Stimulated activated naive CD8-positive, alpha-beta T cell treated with anti-CD3 and anti-CD28 coated beads, Interleukin-15, amount 100 ng/mL, for 72 hours (primary cell): ENCODE measurements at regions not wholly inside any gene's neighbourhood (a gene's known extent, or its start where the extent isn't known, plus 50 kb on each side); places are given as distances from the start of the nearest gene placed in this dataset.

Source experiments
- ATAC-seq: fragments of 150-1000 bp; cut with Tn5 transposase; 2 replicates; pipeline ENCODE4 v1.10.0; 2021; ENCODE audit warnings: mild to moderate bottlenecking, moderate library complexity
- DNase-seq, 2 donors: peaks; one replicate each; pipeline ENCODE4 v3.0.0; 2021 to 2022
- H3K27ac Mint-ChIP-seq, 2 donors: one replicate each; pipeline ENCODE4 v1.8.0; 2022; ENCODE audit warnings: mild to moderate bottlenecking in 2 of 2, mixed read lengths in 2 of 2, moderate library complexity in 2 of 2
- H3K27me3 Mint-ChIP-seq: one replicate; pipeline ENCODE4 v1.8.0; 2022; ENCODE audit warnings: mixed read lengths
- H3K4me1 Mint-ChIP-seq: one replicate; pipeline ENCODE4 v1.8.0; 2022; ENCODE audit warnings: mild to moderate bottlenecking, mixed read lengths
- H3K4me3 Mint-ChIP-seq, 2 donors: one replicate each; pipeline ENCODE4 v1.8.0; 2022; ENCODE audit warnings: mild to moderate bottlenecking in 2 of 2, mixed read lengths in 2 of 2, moderate library complexity in 1 of 2
- H3K9me3 Mint-ChIP-seq, 2 donors: one replicate each; pipeline ENCODE4 v1.8.0; 2022; ENCODE audit warnings: mixed read lengths in 2 of 2

DNA sequence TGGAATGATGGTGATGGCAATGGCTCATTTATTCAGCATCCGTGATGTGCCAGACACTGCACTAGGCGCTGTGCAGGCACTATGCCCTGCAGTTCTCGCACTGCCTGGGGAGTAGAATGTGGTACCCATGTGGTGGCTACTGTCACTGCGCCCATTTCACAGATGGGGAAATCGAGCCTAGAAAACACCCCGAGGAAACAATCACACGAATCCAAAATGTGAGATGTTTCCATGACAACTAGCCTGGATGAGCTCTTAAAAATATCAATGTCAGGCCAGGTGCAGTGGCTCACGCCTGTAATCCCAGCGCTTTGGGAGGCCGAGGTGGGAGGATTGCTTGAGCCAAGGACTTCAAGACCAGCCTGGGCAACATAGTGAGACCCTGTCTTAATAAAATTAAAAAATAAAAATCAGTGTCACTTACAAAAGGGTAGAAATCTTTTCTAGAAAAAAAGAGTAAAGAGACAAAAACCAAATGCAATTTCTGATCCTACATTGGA is 57.9 kb upstream of the TNRC6A start:
- Mint-ChIP-seq H3K4me3 (no peak overlapping the region), H3K27ac (no peak overlapping the region), H3K4me1 (peaks cover 37% of the 10 kb centered on the region), H3K27me3 (peaks cover 15% of the 10 kb centered on the region), H3K9me3 (no peaks in the 10 kb centered on the region)
- DNase-seq (no peak), ATAC-seq (no peak)

DNA sequence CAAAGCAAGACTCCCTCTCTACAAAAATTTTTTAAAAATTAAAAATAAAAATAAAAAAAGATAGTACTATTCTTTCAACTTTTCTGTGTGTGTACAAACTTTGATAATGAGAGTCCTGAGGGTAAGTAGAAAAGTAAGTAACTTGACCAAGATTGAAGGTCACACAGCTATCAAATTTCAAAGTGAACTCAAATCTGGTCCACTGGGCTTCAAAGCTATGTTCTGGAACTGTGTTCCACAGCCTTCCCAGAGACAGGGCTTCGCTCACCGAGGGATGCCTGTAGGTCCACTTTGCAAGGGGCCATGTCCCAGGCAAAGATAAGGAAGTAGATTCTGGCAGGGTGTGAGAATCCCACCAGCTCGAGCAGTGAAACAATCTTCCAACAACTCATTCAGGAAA is 56.3 kb upstream of the TNRC6A start:
- Mint-ChIP-seq H3K27ac (no peak overlapping the region), H3K4me1 (peaks cover 27% of the 10 kb centered on the region), H3K27me3 (peaks cover 15% of the 10 kb centered on the region), H3K9me3 (no peaks in the 10 kb centered on the region), H3K4me3 (no peak overlapping the region)
- ATAC-seq: no peak
- DNase-seq: no peak

DNA sequence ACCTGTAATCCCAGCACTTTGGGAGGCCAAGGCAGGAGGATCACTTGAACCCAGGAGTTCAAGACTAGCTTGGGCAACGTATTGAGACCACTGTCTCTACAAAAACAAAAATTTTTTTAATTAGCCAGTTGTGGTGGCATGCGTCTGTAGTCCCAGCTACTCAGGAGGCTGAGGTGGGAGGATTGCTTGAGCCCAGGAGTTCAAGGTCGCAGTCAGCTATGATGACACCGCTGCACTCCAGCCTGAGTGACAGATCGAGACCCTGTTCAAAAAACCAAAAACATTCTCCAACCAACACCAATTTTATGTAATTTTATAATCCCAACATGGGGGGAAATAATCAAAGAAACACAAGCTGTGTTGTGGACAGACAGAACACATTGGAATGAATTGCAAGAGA is 54.6 kb upstream of the TNRC6A start:
- H3K27ac Mint-ChIP-seq: no peak overlapping the region
- no peak for ATAC-seq
- peaks cover 15% of the 10 kb centered on the region for H3K27me3 Mint-ChIP-seq
- no peak for DNase-seq
- no peaks in the 10 kb centered on the region for H3K9me3 Mint-ChIP-seq
- H3K4me3 Mint-ChIP-seq: no peak overlapping the region
- peaks cover 12% of the 10 kb centered on the region for H3K4me1 Mint-ChIP-seq

DNA sequence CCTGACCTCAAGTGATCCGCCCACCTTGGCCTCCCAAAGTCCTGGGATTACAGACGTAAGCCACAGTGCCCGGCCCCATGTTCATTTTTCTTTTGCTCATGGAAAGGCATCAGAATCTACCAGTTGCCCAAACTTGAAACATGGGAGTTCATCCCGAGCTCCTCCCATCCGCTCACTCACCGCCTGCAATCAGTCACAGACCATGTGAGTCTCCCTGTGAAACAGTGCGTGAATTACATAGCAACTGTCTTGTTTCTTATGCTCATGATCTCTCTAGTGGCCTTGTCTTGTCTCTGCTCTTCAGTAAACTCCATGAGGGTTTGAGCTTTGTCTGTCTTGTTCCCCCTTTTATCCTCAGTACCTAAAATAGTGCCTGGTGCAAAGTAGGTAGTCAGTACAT is 52.1 kb upstream of the TNRC6A start:
- DNase-seq (no peak), ATAC-seq (no peak)
- Mint-ChIP-seq H3K4me3 (no peak overlapping the region), H3K27me3 (no peaks in the 10 kb centered on the region), H3K4me1 (no peaks in the 10 kb centered on the region), H3K27ac (no peak overlapping the region), H3K9me3 (no peaks in the 10 kb centered on the region)
